HG03439 (cell line): ENCODE measurements at regions not wholly inside any gene's neighbourhood (a gene's known extent, or its start where the extent isn't known, plus 50 kb on each side); places are given as distances from the start of the nearest gene placed in this dataset.

Experiments
- ATAC-seq: cut with Tn5 transposase; IDR thresholded peaks from one replicate; pipeline ENCODE4 v1.9.1; 2021; ENCODE audit warnings: mild to moderate bottlenecking, moderate library complexity; ENCODE audit not compliant: unreplicated experiment

GRCh38 chr2:193566276-193566675 lies 1371.5 kb upstream of the TMEFF2 start:
- no peak for ATAC-seq

DNA sequence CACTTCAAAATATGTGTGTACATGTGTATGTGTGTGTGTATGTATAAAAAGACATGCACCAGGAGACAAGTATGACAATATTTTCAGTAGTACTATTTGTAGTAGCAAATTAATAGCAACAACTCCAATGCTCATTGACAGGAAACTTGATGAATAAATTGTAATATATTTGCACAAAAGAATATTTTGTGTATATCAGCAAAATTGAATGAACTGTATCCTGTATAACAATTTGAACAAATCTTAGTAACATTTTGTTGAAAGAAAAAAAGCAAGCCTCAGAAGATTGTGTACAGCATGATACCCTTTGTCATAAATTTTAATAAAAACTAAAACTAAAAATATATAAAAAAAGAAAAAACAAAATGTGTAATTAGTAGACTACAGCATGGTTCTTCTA lies 1367.3 kb upstream of the TMEFF2 start:
- ATAC-seq: no peak

DNA sequence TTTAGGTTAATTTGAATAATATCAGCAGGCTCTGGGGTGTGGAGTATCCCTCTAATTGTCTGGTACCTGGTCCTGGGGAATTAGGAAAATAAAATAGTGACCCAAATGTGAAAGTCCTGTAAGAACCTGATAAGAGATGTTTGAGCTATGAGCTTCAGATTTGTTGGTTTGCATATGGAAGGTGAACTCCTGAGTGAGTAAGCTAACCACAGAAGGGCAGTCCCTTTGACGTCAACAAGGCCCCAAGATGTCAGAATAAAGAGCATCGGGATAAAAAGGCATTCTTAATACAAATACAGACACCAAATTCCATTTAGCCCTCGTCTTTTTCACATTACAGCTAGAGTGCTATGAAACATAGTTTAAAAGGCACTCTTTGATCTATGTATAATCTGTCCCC lies 1366.3 kb upstream of the TMEFF2 start:
- peak; percentile 56 for ATAC-seq

DNA sequence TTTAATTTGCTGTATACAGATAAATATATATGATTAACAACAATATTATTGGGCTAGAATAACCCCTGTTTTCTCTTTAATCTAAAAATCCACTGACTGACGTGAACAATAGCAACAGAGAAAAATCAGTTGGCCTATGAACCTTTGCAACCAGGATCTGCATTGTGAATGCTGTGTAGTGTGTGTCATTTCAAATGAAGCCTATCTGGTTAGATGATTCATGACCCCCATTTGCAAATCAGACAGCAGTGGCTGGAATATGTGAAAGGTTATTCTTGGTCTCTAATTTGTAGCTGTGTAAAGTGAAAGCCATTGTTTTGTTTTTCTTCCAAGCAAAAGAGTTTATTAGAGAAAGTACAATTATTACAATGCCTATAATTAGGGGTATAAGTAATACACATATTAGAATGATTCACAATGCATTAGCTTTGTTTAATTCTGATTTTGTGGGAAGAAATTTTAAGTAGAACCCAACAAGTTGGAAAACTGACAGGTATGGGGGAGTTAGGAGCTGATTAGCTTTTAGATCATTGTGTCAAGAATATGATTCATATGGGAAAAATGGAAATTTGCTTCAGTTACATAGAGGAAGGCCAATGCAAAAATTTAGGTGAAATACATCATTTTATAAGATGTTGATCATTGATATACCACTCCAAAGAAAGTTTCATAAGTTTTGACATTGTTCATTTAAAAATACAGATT lies 1362.2 kb upstream of the TMEFF2 start:
- ATAC-seq: no peak

- ATAC-seq: no peak
Observed at GRCh38 chr2:193549661-193550060, 1354.9 kb upstream of the TMEFF2 start.

DNA sequence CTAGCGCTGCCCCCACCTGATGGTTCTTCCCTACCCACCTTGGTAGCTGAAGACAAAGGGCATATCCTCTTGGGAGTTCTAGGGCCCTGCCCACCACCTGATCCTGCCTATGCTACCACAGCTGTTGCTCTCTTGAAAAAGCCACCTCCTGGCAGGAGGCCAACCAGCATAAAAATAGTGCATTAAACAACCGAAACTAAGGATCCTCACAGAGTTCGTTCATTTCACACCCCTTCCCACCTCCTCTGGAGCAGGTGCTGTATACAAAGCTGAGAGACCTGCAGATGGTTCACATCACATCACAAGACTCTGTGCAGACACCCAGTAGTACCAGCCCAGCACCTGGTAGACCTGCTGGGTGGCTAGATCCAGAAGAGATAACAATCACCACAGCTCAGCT lies 1348.0 kb upstream of the TMEFF2 start:
- no peak for ATAC-seq

- peak; percentile 77 for ATAC-seq
Observed at GRCh38 chr2:193539188-193539587, 1344.5 kb upstream of the TMEFF2 start.

DNA sequence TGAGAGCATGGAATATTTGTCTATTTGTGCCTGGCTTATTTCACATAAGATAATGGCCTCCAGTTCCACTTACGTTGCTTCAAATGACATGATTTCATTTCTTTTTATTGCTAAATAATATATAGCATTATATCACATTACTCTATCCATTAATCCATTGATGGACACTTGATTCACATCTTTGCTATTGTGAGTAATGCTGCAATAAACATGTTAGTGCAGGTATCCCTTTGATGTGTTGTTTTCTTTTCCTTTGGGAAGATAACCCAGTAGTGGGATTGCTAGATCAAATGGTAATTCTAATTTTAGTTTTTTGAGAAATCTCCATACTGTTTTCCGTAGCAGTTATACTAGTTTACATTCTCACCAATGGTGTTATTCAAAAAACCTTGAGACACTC lies 1343.3 kb upstream of the TMEFF2 start:
- no peak for ATAC-seq

- ATAC-seq: no peak
Observed at GRCh38 chr2:193537531-193537930, 1342.8 kb upstream of the TMEFF2 start.

GRCh38 chr2:193528458-193528857 lies 1333.7 kb upstream of the TMEFF2 start:
- no peak for ATAC-seq

- no peak for ATAC-seq
Observed at GRCh38 chr2:193527146-193527545, 1332.4 kb upstream of the TMEFF2 start.

- ATAC-seq: no peak
Observed at GRCh38 chr2:193523662-193524061, 1328.9 kb upstream of the TMEFF2 start.

- no peak for ATAC-seq
Observed at GRCh38 chr2:193521523-193521922, 1326.8 kb upstream of the TMEFF2 start.

- ATAC-seq: no peak
Observed at GRCh38 chr2:193520709-193521458, 1326.2 kb upstream of the TMEFF2 start.

GRCh38 chr2:193518041-193518817 lies 1323.5 kb upstream of the TMEFF2 start:
- ATAC-seq: no peak

GRCh38 chr2:193517615-193518014 lies 1322.9 kb upstream of the TMEFF2 start:
- ATAC-seq: no peak

- no peak for ATAC-seq
Observed at GRCh38 chr2:193506035-193506434, 1311.3 kb upstream of the TMEFF2 start.

- no peak for ATAC-seq
Observed at GRCh38 chr2:193505620-193506019, 1310.9 kb upstream of the TMEFF2 start.

DNA sequence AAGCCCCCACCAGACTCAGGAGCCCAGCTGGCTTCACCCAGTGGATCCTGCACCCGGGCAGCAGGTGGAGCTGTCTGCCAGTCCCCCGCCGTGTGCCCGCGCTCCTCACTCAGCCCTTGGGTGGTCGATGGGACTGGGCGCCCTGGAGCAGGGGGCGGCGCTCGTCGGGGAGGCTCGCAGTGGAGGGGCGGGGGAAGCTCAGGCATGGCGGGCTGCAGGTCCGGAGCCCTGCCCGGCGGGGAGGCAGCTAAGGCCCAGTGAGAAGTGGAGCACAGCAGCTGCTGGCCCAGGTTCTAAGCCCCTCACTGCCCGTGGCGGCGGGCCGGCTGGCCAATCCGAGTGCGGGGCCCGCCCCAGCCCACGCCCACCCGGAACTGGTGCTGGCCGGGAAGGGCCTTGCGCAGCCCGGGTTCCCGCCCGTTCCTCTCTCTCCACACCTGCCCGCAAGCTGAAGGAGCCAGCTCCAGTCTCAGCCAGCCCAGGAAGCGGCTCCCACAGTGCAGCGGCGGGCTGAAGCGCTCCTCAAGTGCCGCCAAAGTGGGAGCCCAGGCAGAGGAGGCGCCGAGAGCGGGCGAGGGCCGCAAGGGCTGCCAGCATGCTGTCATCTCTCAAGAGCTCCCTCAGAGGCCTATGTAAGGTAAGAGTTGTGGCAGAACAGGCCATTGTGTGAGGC lies 1307.8 kb upstream of the TMEFF2 start:
- ATAC-seq: no peak

GRCh38 chr2:193496786-193497185 lies 1302.1 kb upstream of the TMEFF2 start:
- no peak for ATAC-seq

DNA sequence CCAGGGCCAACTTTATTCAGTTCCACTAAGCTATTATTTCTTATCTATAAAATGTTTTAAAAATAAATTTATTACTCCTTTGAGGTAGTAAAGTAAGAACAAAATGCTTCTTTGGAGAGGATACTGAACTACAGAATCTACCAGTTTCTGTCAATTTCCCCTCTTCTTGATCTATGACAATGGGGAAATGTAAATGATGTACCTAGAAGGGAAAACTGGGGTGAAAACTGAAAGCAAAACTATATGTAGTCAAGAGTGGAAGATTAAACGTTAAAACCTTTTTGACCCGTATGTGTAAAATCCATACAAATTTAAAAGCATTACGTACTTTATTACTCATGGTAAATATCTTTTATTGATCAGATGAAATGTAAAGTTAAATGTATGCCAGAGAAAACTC lies 1287.8 kb upstream of the TMEFF2 start:
- ATAC-seq: peak; percentile 93
